ENCODE measurements at regions not wholly inside any gene's neighbourhood (a gene's known extent, or its start where the extent isn't known, plus 50 kb on each side); places are given as distances from the start of the nearest gene placed in this dataset.

DNA sequence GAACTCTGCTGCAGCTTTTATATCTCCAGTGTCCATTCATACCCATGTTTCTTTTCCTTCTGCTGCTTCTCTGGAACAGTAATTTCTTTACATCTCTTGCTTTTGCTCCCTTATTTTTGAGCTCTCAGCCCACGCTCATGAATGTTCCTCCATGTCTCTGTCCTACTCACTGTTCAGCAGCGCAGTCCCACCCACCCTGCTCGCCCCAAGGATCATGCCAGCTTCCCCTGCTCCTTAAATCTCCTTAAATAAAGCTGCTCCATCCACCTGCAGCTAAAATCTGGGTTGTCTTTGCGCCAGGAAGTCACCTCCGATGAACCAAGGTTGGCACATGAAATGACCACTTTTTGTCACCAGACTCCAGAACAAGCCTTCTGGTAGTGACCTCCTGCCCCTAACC lies 201.1 kb upstream of the RGS6 start:
- TF ChIP-seq, protein P1, sequence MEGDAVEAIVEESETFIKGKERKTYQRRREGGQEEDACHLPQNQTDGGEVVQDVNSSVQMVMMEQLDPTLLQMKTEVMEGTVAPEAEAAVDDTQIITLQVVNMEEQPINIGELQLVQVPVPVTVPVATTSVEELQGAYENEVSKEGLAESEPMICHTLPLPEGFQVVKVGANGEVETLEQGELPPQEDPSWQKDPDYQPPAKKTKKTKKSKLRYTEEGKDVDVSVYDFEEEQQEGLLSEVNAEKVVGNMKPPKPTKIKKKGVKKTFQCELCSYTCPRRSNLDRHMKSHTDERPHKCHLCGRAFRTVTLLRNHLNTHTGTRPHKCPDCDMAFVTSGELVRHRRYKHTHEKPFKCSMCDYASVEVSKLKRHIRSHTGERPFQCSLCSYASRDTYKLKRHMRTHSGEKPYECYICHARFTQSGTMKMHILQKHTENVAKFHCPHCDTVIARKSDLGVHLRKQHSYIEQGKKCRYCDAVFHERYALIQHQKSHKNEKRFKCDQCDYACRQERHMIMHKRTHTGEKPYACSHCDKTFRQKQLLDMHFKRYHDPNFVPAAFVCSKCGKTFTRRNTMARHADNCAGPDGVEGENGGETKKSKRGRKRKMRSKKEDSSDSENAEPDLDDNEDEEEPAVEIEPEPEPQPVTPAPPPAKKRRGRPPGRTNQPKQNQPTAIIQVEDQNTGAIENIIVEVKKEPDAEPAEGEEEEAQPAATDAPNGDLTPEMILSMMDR (IDR thresholded peaks at IDR 0.05; ENCODE audit: insufficient read depth, low read depth, low read length) = no peak
- no peak for TF ChIP-seq EZH2 (IDR thresholded peaks at IDR 0.05; ENCODE audit: insufficient read depth, low read length)
